BJ (cell line): ENCODE measurements at regions not wholly inside any gene's neighbourhood (a gene's known extent, or its start where the extent isn't known, plus 50 kb on each side); places are given as distances from the start of the nearest gene placed in this dataset.

Experiments used
- CTCF ChIA-PET: fragments of 350-600 bp; formaldehyde crosslinking; extraction: SDS; loops from one replicate; lab custom pipeline; 2021; ENCODE audit warnings: antibody characterized with exemption, inconsistent platforms; lab: Yijun Ruan, JAX
- POLR2A ChIA-PET: fragments of 300-600 bp; sonication (Branson Sonifier 250); formaldehyde crosslinking; extraction: SDS; loops from one replicate; lab custom pipeline; 2021; ENCODE audit warnings: antibody characterized with exemption; lab: Charles Lee
- DNase-seq: peaks from one replicate; pipeline ENCODE4 v3.0.0-alpha.2; 2011; ENCODE audit warnings: low read depth
- H3K27me3 ChIP-seq: 2 replicates; pipeline ENCODE4 v1.6.0; 2011; ENCODE audit warnings: low read length; ENCODE audit not compliant: control insufficient read depth, insufficient read depth
- H3K36me3 ChIP-seq: 2 replicates; pipeline ENCODE4 v1.5.1; 2011; ENCODE audit warnings: low read length; ENCODE audit not compliant: control insufficient read depth, insufficient read depth
- H3K4me3 ChIP-seq: 2 replicates; pipeline ENCODE4 v1.5.1; 2011; ENCODE audit warnings: low read depth, mild to moderate bottlenecking, control low read depth, low read length
- TF ChIP-seq, protein P1 (sequence below): IDR thresholded peaks from 2 replicates; pipeline ENCODE4 v1.5.1; 2011; ENCODE audit warnings: low read depth, mild to moderate bottlenecking, control low read depth, inconsistent platforms, low read length, moderate library complexity; ENCODE audit not compliant: insufficient read depth

DNA sequence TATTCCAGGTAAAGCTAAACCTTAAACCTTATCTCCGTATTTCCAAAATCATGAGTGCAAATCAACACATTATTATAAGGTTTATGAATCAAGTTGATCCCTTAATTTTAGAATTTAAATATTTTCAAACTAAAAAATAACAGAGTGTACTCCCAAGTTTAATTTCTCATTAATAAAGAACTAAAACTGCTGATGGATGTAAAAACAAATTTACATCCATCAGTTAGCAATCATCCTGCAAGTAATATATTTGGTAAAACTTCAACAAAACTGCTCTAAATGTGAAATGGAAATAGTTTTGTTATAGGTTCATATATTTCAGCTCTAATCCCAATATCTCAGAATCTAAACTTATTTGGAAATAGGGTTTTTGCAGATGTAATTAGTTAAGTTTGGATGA is 71.3 kb upstream of the ZNF804B start:
- CTCF ChIA-PET: no interaction called here
- TF ChIP-seq, protein P1, sequence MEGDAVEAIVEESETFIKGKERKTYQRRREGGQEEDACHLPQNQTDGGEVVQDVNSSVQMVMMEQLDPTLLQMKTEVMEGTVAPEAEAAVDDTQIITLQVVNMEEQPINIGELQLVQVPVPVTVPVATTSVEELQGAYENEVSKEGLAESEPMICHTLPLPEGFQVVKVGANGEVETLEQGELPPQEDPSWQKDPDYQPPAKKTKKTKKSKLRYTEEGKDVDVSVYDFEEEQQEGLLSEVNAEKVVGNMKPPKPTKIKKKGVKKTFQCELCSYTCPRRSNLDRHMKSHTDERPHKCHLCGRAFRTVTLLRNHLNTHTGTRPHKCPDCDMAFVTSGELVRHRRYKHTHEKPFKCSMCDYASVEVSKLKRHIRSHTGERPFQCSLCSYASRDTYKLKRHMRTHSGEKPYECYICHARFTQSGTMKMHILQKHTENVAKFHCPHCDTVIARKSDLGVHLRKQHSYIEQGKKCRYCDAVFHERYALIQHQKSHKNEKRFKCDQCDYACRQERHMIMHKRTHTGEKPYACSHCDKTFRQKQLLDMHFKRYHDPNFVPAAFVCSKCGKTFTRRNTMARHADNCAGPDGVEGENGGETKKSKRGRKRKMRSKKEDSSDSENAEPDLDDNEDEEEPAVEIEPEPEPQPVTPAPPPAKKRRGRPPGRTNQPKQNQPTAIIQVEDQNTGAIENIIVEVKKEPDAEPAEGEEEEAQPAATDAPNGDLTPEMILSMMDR: no peak
- no peaks in the 10 kb centered on the region for H3K27me3 ChIP-seq
- no peak for DNase-seq
- no peaks in the 10 kb centered on the region for H3K36me3 ChIP-seq
- H3K4me3 ChIP-seq: no peak overlapping the region
- POLR2A ChIA-PET: no interaction called here

- ChIA-PET POLR2A (no interaction called here), CTCF (no interaction called here)
- no peaks in the 10 kb centered on the region for H3K36me3 ChIP-seq
- TF ChIP-seq, protein P1: no peak
- no peaks in the 10 kb centered on the region for H3K27me3 ChIP-seq
- no peak for DNase-seq
- H3K4me3 ChIP-seq: no peak overlapping the region
Measured at GRCh38 chr7:88686468-88687229, 72.9 kb upstream of the ZNF804B start.

GRCh38 chr7:88681682-88682081 is 77.8 kb upstream of the ZNF804B start:
- Histone ChIP-seq H3K36me3 (no peaks in the 10 kb centered on the region), H3K27me3 (no peaks in the 10 kb centered on the region), H3K4me3 (no peak overlapping the region)
- ChIA-PET CTCF (no interaction called here), POLR2A (no interaction called here)
- TF ChIP-seq, protein P1: no peak
- no peak for DNase-seq

DNA sequence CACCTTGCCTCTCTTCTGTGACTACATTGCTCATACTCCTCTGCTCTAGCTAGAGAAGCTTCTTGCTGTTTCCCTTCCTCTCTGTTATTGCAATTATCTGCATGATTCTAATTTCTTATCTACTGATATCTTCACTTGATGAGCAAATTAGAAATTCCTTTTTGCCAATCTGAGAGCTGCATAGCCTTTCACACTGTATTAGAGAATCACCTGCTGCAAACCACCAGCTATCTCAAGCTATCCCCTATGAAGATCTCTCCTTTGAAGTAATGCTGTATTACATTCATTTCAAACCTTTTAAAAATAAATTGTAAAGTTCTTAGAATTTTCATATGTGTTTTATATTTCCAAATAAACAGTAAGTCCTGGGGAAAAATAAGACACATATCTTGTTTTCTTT is 89.0 kb upstream of the ZNF804B start:
- H3K27me3 ChIP-seq: no peaks in the 10 kb centered on the region
- TF ChIP-seq, protein P1: no peak
- H3K4me3 ChIP-seq: no peak overlapping the region
- no peak for DNase-seq
- POLR2A ChIA-PET: no interaction called here
- no peaks in the 10 kb centered on the region for H3K36me3 ChIP-seq
- CTCF ChIA-PET: no interaction called here

- CTCF ChIA-PET: no interaction called here
- Histone ChIP-seq H3K27me3 (no peaks in the 10 kb centered on the region), H3K4me3 (no peak overlapping the region), H3K36me3 (no peaks in the 10 kb centered on the region)
- TF ChIP-seq, protein P1: no peak
- POLR2A ChIA-PET: no interaction called here
- no peak for DNase-seq
Measured at GRCh38 chr7:88669913-88670312, 89.6 kb upstream of the ZNF804B start.
